ENCODE measurements at regions not wholly inside any gene's neighbourhood (a gene's known extent, or its start where the extent isn't known, plus 50 kb on each side); places are given as distances from the start of the nearest gene placed in this dataset.

DNA sequence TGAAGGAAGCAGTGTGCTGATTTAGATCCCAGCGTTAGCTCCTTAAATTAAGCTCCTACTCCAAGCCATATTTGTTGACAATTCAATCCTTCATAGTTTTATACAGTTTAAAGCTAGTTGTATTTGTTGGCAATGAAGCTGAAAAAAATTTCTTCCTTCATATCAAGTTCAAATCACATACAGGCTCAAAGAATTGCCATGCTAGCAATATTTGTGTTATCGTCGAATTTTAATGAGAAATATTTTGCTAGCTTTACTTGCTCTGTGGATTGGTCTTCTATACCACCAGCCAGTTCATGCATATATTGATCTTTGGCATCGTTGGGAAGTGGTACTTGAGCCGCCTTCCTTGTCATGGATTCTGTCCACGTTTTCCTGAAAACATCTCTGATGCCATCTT lies 204.6 kb upstream of the HDAC4 start:
- Histone ChIP-seq H3K9me1 (replicated peaks; ENCODE audit: control insufficient read depth, extremely low read depth, insufficient read depth, low read length) (no peaks in the 10 kb centered on the region), H3K27me3 (ENCODE audit: control insufficient read depth in 2 of 2, insufficient read depth in 2 of 2, low read length in 2 of 2) (no peaks in the 10 kb centered on the region), H4K20me1 (replicated peaks; ENCODE audit: control insufficient read depth, extremely low read depth, insufficient read depth, low read length) (no peaks in the 10 kb centered on the region), H2AFZ (ENCODE audit: low read depth, low read length) (no peak overlapping the region), H3K9ac (replicated peaks; ENCODE audit: extremely low read depth, insufficient read depth, low read length) (no peak overlapping the region), H3K36me3 (ENCODE audit: control insufficient read depth in 2 of 2, extremely low read depth in 1 of 2, insufficient read depth in 2 of 2, low read length in 2 of 2) (no peaks in the 10 kb centered on the region), H3K9me3 (replicated peaks; ENCODE audit: control insufficient read depth, insufficient read depth, low read length) (no peaks in the 10 kb centered on the region), H3K27ac (ENCODE audit: insufficient read depth, low read depth, low read length) (no peak overlapping the region), H3K79me2 (ENCODE audit: control insufficient read depth, insufficient read depth, low read length) (no peaks in the 10 kb centered on the region), H3K4me1 (ENCODE audit: control insufficient read depth, extremely low read depth, insufficient read depth, low read length) (no peaks in the 10 kb centered on the region), H3K4me3 (replicated peaks in 1 of 3; ENCODE audit: insufficient read depth in 1 of 3, low read depth in 1 of 3, low read length in 3 of 3) (no peak overlapping the region), H3K4me2 (ENCODE audit: insufficient read depth, low read length) (no peak overlapping the region)
- no TSS peak for BruUV-seq (replicated peaks)
- DNase-seq (ENCODE audit: low read depth, low spot score) (no peak), FAIRE-seq (no peak)
- ChIA-PET CTCF (interaction anchor here (1.2 to 1.5 kb wide), 2 partner anchors 9 to 13 kb away, joined by 3 to 4 read pairs; no protein-coding TSS in a partner anchor), POLR2A (no interaction called here)
- TF ChIP-seq, protein P1, sequence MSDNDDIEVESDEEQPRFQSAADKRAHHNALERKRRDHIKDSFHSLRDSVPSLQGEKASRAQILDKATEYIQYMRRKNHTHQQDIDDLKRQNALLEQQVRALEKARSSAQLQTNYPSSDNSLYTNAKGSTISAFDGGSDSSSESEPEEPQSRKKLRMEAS (IDR thresholded peaks at IDR 0.05; ENCODE audit: insufficient read depth, insufficient read length) = no peak
- TF ChIP-seq FOS (IDR thresholded peaks at IDR 0.05; ENCODE audit: borderline replicate concordance, insufficient read depth, low read length) (no peak), JUN (IDR thresholded peaks at IDR 0.05; ENCODE audit: borderline replicate concordance, insufficient read depth, insufficient read length, low read depth) (no peak), GATA2 (IDR thresholded peaks at IDR 0.05; ENCODE audit: insufficient read depth, insufficient read length, low read depth, low read length) (no peak)
- intact Hi-C loops (cut with micrococcal nuclease) = no loop called here
- dilution Hi-C loops (cut with MboI; ENCODE audit: extremely low pct_ligation_motif_present, low sequenced_read_pairs) = no loop called here

DNA sequence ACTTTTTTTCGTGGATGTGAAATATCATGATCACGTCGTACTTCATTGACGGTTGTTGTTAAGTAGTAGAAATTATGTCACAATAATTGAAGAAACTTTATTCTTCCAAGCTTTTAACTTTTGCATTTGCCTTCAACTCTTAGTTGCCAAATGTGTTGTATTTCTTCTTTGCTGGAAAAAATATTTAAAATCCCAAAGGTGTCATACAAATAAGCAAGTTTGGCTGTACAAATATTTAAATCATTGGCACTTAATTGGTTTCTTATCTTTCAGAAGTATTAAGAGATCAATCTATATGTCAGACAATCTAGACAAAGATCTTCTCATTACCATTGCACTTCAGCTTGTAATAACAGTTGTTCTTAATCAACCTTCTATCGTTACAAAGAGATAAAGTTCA lies 204.0 kb upstream of the HDAC4 start:
- no peaks in the 10 kb centered on the region for H3K79me2 ChIP-seq (ENCODE audit: control insufficient read depth, insufficient read depth, low read length)
- intact Hi-C loops (cut with micrococcal nuclease) (no loop called here), dilution Hi-C loops (cut with MboI; ENCODE audit: extremely low pct_ligation_motif_present, low sequenced_read_pairs) (no loop called here)
- no peak overlapping the region for H3K27ac ChIP-seq (ENCODE audit: insufficient read depth, low read depth, low read length)
- DNase-seq (ENCODE audit: low read depth, low spot score) (no peak), FAIRE-seq (no peak)
- BruUV-seq (replicated peaks) = no TSS peak
- H3K36me3 ChIP-seq (ENCODE audit: control insufficient read depth in 2 of 2, extremely low read depth in 1 of 2, insufficient read depth in 2 of 2, low read length in 2 of 2) = no peaks in the 10 kb centered on the region
- no peaks in the 10 kb centered on the region for H3K4me1 ChIP-seq (ENCODE audit: control insufficient read depth, extremely low read depth, insufficient read depth, low read length)
- no peak overlapping the region for H3K4me3 ChIP-seq (replicated peaks in 1 of 3; ENCODE audit: insufficient read depth in 1 of 3, low read depth in 1 of 3, low read length in 3 of 3)
- no peaks in the 10 kb centered on the region for H4K20me1 ChIP-seq (replicated peaks; ENCODE audit: control insufficient read depth, extremely low read depth, insufficient read depth, low read length)
- no peaks in the 10 kb centered on the region for H3K9me1 ChIP-seq (replicated peaks; ENCODE audit: control insufficient read depth, extremely low read depth, insufficient read depth, low read length)
- H3K4me2 ChIP-seq (ENCODE audit: insufficient read depth, low read length) = no peak overlapping the region
- H3K27me3 ChIP-seq (ENCODE audit: control insufficient read depth in 2 of 2, insufficient read depth in 2 of 2, low read length in 2 of 2) = no peaks in the 10 kb centered on the region
- H2AFZ ChIP-seq (ENCODE audit: low read depth, low read length) = no peak overlapping the region
- no peak for TF ChIP-seq EZH2 (IDR thresholded peaks at IDR 0.05; ENCODE audit: borderline replicate concordance, low read depth, low read length, severe bottlenecking)
- H3K9ac ChIP-seq (replicated peaks; ENCODE audit: extremely low read depth, insufficient read depth, low read length) = no peak overlapping the region
- POLR2A ChIA-PET = no interaction called here
- CTCF ChIA-PET = interaction anchor here (1.5 kb wide), 1 partner anchor 13 kb away, joined by 3 read pairs; no protein-coding TSS in a partner anchor
- no peaks in the 10 kb centered on the region for H3K9me3 ChIP-seq (replicated peaks; ENCODE audit: control insufficient read depth, insufficient read depth, low read length)
